Activated CD4-positive, alpha-beta T cell treated with anti-CD3 and anti-CD28 coated beads, Interleukin-2, amount 50 U/mL, for 16 hours (primary cell): ENCODE measurements at regions not wholly inside any gene's neighbourhood (a gene's known extent, or its start where the extent isn't known, plus 50 kb on each side); places are given as distances from the start of the nearest gene placed in this dataset.
A peak's percentile ranks its signal among the peaks of the same experiment; 100 is the strongest.

Source experiments
- DNase-seq: peaks from one replicate; pipeline ENCODE4 v3.0.0-alpha.2; 2020

- no peak for DNase-seq
Observed at GRCh38 chr18:25866331-25866730, 224.1 kb downstream of the SS18 start.

GRCh38 chr18:25862881-25863600, 227.4 kb downstream of the SS18 start:
- no peak for DNase-seq

- no peak for DNase-seq
Observed at GRCh38 chr18:25853691-25854433, 236.6 kb downstream of the SS18 start.

- DNase-seq: no peak
Observed at GRCh38 chr18:25843791-25844190, 246.6 kb downstream of the SS18 start.

GRCh38 chr18:25842665-25843064, 247.7 kb downstream of the SS18 start:
- no peak for DNase-seq

- no peak for DNase-seq
Observed at GRCh38 chr18:25834061-25834460, 256.4 kb downstream of the SS18 start.

GRCh38 chr18:25832001-25832604, 258.3 kb downstream of the SS18 start:
- DNase-seq: peak; percentile 10

GRCh38 chr18:25831301-25831701, 259.1 kb downstream of the SS18 start:
- DNase-seq: no peak

GRCh38 chr18:25830787-25831186, 259.6 kb downstream of the SS18 start:
- no peak for DNase-seq

- no peak for DNase-seq
Observed at GRCh38 chr18:25827961-25828561, 262.4 kb downstream of the SS18 start.

- DNase-seq: no peak
Observed at GRCh38 chr18:25827228-25827627, 263.2 kb downstream of the SS18 start.

- no peak for DNase-seq
Observed at GRCh38 chr18:25826823-25827222, 263.6 kb downstream of the SS18 start.

GRCh38 chr18:25825979-25826776, 264.2 kb downstream of the SS18 start:
- DNase-seq: no peak

- no peak for DNase-seq
Observed at GRCh38 chr18:25825056-25825455, 265.4 kb downstream of the SS18 start.

GRCh38 chr18:25819746-25820363, 270.6 kb downstream of the SS18 start:
- no peak for DNase-seq

- no peak for DNase-seq
Observed at GRCh38 chr18:25818505-25818904, 271.9 kb downstream of the SS18 start.

- DNase-seq: no peak
Observed at GRCh38 chr18:25817546-25818237, 272.7 kb downstream of the SS18 start.

GRCh38 chr18:25815659-25816058, 274.8 kb downstream of the SS18 start:
- DNase-seq: no peak

GRCh38 chr18:25814841-25815458, 275.5 kb downstream of the SS18 start:
- peak; percentile 30 for DNase-seq

GRCh38 chr18:25813110-25813509, 277.3 kb downstream of the SS18 start:
- DNase-seq: no peak

GRCh38 chr18:25810736-25811135, 279.7 kb downstream of the SS18 start:
- no peak for DNase-seq
